NCI-H345 (cell line): ENCODE measurements at regions not wholly inside any gene's neighbourhood (a gene's known extent, or its start where the extent isn't known, plus 50 kb on each side); places are given as distances from the start of the nearest gene placed in this dataset.
"Not testable (repeated sequence)": the region's sequence is repeated elsewhere in the genome, so short reads cannot be mapped to it uniquely, and the experiment has no call there.

ENCODE experiments used
- DNase-seq: peaks from one replicate; lab custom pipeline; 2025; lab: John Stamatoyannopoulos, UW

- DNase-seq, result no peak
These were observed 802.9 kb upstream of the ADAMTS5 start for GRCh38 chr21:27769763-27770162.

- not testable (repeated sequence) for DNase-seq
These were observed 801.3 kb upstream of the ADAMTS5 start for GRCh38 chr21:27768046-27768637.

- no peak for DNase-seq
These were observed 797.2 kb upstream of the ADAMTS5 start for GRCh38 chr21:27764056-27764455.

- no peak for DNase-seq
These were observed 794.7 kb upstream of the ADAMTS5 start for GRCh38 chr21:27761623-27762022.

GRCh38 chr21:27759820-27760219, 792.9 kb upstream of the ADAMTS5 start:
- DNase-seq, result no peak

GRCh38 chr21:27759091-27759659, 792.3 kb upstream of the ADAMTS5 start:
- no peak for DNase-seq

GRCh38 chr21:27756191-27756590, 789.3 kb upstream of the ADAMTS5 start:
- DNase-seq, result no peak

GRCh38 chr21:27743971-27744564, 777.2 kb upstream of the ADAMTS5 start:
- no peak for DNase-seq

- DNase-seq, result no peak
These were observed 774.8 kb upstream of the ADAMTS5 start for GRCh38 chr21:27741736-27742135.

- no peak for DNase-seq
These were observed 773.2 kb upstream of the ADAMTS5 start for GRCh38 chr21:27740084-27740483.

- no peak for DNase-seq
These were observed 772.3 kb upstream of the ADAMTS5 start for GRCh38 chr21:27739187-27739586.

GRCh38 chr21:27735699-27736098, 768.8 kb upstream of the ADAMTS5 start:
- no peak for DNase-seq

GRCh38 chr21:27734146-27734545, 767.3 kb upstream of the ADAMTS5 start:
- DNase-seq, result no peak

- no peak for DNase-seq
These were observed 759.0 kb upstream of the ADAMTS5 start for GRCh38 chr21:27725916-27726315.

- DNase-seq, result no peak
These were observed 755.2 kb upstream of the ADAMTS5 start for GRCh38 chr21:27722095-27722494.

- no peak for DNase-seq
These were observed 754.8 kb upstream of the ADAMTS5 start for GRCh38 chr21:27721675-27722074.

- no peak for DNase-seq
These were observed 752.3 kb upstream of the ADAMTS5 start for GRCh38 chr21:27719226-27719625.

GRCh38 chr21:27715131-27715530, 748.2 kb upstream of the ADAMTS5 start:
- DNase-seq, result no peak

GRCh38 chr21:27713154-27714109, 746.5 kb upstream of the ADAMTS5 start:
- no peak for DNase-seq

- no peak for DNase-seq
These were observed 737.8 kb upstream of the ADAMTS5 start for GRCh38 chr21:27704567-27705166.

- DNase-seq, result no peak
These were observed 736.9 kb upstream of the ADAMTS5 start for GRCh38 chr21:27703791-27704190.

GRCh38 chr21:27700974-27701614, 734.2 kb upstream of the ADAMTS5 start:
- DNase-seq, result peak; percentile 60
